Naive B cell (primary cell): ENCODE measurements at regions not wholly inside any gene's neighbourhood (a gene's known extent, or its start where the extent isn't known, plus 50 kb on each side); places are given as distances from the start of the nearest gene placed in this dataset.
"Not testable (repeated sequence)": the region's sequence is repeated elsewhere in the genome, so short reads cannot be mapped to it uniquely, and the experiment has no call there.

Experiments
- ATAC-seq, 2 donors: fragments of 150-1000 bp; cut with Tn5 transposase; 2 replicates each; pipeline ENCODE4 v1.10.0; 2021; ENCODE audit warnings: low read depth in 2 of 2, mild to moderate bottlenecking in 2 of 2, moderate library complexity in 2 of 2
- DNase-seq: peaks from one replicate; pipeline ENCODE4 v3.0.0; 2022
- H3K27ac Mint-ChIP-seq, 6 donors: one replicate each; pipeline ENCODE4 v1.8.0; 2020 to 2022; ENCODE audit warnings: mild to moderate bottlenecking in 6 of 6, mixed read lengths in 6 of 6, moderate library complexity in 5 of 6, inconsistent platforms in 2 of 6
- H3K27me3 Mint-ChIP-seq, 3 donors: one replicate each; pipeline ENCODE4 v1.8.0; 2021 to 2022; ENCODE audit warnings: mixed read lengths in 3 of 3, mild to moderate bottlenecking in 1 of 3
- H3K36me3 Mint-ChIP-seq, 2 donors: one replicate each; pipeline ENCODE4 v1.8.0; 2020 to 2022; ENCODE audit warnings: mixed read lengths in 2 of 2, inconsistent platforms in 1 of 2, mild to moderate bottlenecking in 1 of 2
- H3K4me1 Mint-ChIP-seq, 3 donors: one replicate each; pipeline ENCODE4 v1.8.0; 2020 to 2022; ENCODE audit warnings: mixed read lengths in 3 of 3, inconsistent platforms in 1 of 3, mild to moderate bottlenecking in 1 of 3, moderate library complexity in 1 of 3
- H3K4me3 Mint-ChIP-seq, 8 donors: one replicate each; pipeline ENCODE4 v1.8.0; 2020 to 2022; ENCODE audit warnings: mild to moderate bottlenecking in 8 of 8, mixed read lengths in 8 of 8, moderate library complexity in 8 of 8, inconsistent platforms in 2 of 8
- H3K9me3 Mint-ChIP-seq, 7 donors: one replicate each; pipeline ENCODE4 v1.8.0; 2020 to 2022; ENCODE audit warnings: mixed read lengths in 7 of 7, mild to moderate bottlenecking in 5 of 7, inconsistent platforms in 2 of 7, moderate library complexity in 1 of 7

GRCh38 chr17:30609682-30610081 lies 132.5 kb downstream of the GOSR1 start:
- not testable (repeated sequence) for H3K4me1 Mint-ChIP-seq, H3K9me3 Mint-ChIP-seq, H3K27me3 Mint-ChIP-seq, H3K36me3 Mint-ChIP-seq, ATAC-seq, H3K4me3 Mint-ChIP-seq, DNase-seq, H3K27ac Mint-ChIP-seq

GRCh38 chr17:30605523-30605922 lies 128.3 kb downstream of the GOSR1 start:
- no peaks in the 10 kb centered on the region for H3K36me3 Mint-ChIP-seq
- H3K27me3 Mint-ChIP-seq: no peaks in the 10 kb centered on the region
- no peak overlapping the region for H3K27ac Mint-ChIP-seq
- H3K4me3 Mint-ChIP-seq: no peak overlapping the region
- H3K9me3 Mint-ChIP-seq: no peaks in the 10 kb centered on the region
- ATAC-seq (no peak), DNase-seq (no peak)
- peaks cover 15 to 31% (median 24%) of the 10 kb centered on the region in 3 donors for H3K4me1 Mint-ChIP-seq

GRCh38 chr17:30605027-30605426 lies 127.8 kb downstream of the GOSR1 start:
- Mint-ChIP-seq H3K4me3 (peak overlapping the region in 1 of 8 donors; percentile 61), H3K36me3 (no peaks in the 10 kb centered on the region), H3K27me3 (no peaks in the 10 kb centered on the region), H3K9me3 (no peaks in the 10 kb centered on the region), H3K4me1 (peaks cover 15 to 32% (median 25%) of the 10 kb centered on the region in 3 donors), H3K27ac (peak overlapping the region in 4 of 6 donors; percentile 4 to 84 (median 36))
- ATAC-seq (no peak), DNase-seq (no peak)

- ATAC-seq, H3K27ac Mint-ChIP-seq, H3K27me3 Mint-ChIP-seq, H3K9me3 Mint-ChIP-seq, H3K36me3 Mint-ChIP-seq, DNase-seq: not testable (repeated sequence)
- Mint-ChIP-seq H3K4me3 (peak overlapping the region in 5 of 8 donors; percentile 74 to 99 (median 94)), H3K4me1 (peaks cover 22 to 47% (median 41%) of the 10 kb centered on the region in 3 donors)
These were observed 125.2 kb downstream of the GOSR1 start for GRCh38 chr17:30602396-30602795.

- Mint-ChIP-seq H3K4me1 (peaks cover 22 to 48% (median 41%) of the 10 kb centered on the region in 3 donors), H3K27ac (peak overlapping the region in 5 of 6 donors; percentile 5 to 63 (median 41))
These were observed 124.8 kb downstream of the GOSR1 start for GRCh38 chr17:30601984-30602383.

GRCh38 chr17:30600830-30601494 lies 123.8 kb downstream of the GOSR1 start:
- ATAC-seq: peak; percentile 20 to 22
- Mint-ChIP-seq H3K4me3 (peak overlapping the region; percentile 90 to 99 (median 98)), H3K27me3 (no peaks in the 10 kb centered on the region), H3K27ac (peak overlapping the region; percentile 82 to 97 (median 95)), H3K36me3 (no peaks in the 10 kb centered on the region), H3K9me3 (peaks cover 0 to 2% (median 0%) of the 10 kb centered on the region in 7 donors), H3K4me1 (peaks cover 22 to 48% (median 41%) of the 10 kb centered on the region in 3 donors)
- no peak for DNase-seq

More at GRCh38 chr17:30601984-30602383, 124.8 kb downstream of the GOSR1 start:
- H3K4me3 Mint-ChIP-seq: peak overlapping the region in 7 of 8 donors; percentile 74 to 99 (median 94)
- not testable (repeated sequence) for H3K36me3 Mint-ChIP-seq, H3K9me3 Mint-ChIP-seq, ATAC-seq, H3K27me3 Mint-ChIP-seq, DNase-seq

GRCh38 chr17:30600060-30600829 lies 123.0 kb downstream of the GOSR1 start:
- ATAC-seq (peak; percentile 77 to 80), DNase-seq (peak; percentile 68)
- Mint-ChIP-seq H3K4me1 (peaks cover 21 to 47% (median 40%) of the 10 kb centered on the region in 3 donors), H3K27me3 (no peaks in the 10 kb centered on the region), H3K27ac (peak overlapping the region in 5 of 6 donors; percentile 76 to 95 (median 87)), H3K4me3 (peak overlapping the region; percentile 90 to 99 (median 96)), H3K36me3 (peaks cover 0 to 4% of the 10 kb centered on the region in 2 donors), H3K9me3 (peaks cover 0 to 8% (median 4%) of the 10 kb centered on the region in 7 donors)

GRCh38 chr17:30599428-30600059 lies 122.3 kb downstream of the GOSR1 start:
- peak overlapping the region; percentile 39 to 95 (median 84) for H3K27ac Mint-ChIP-seq
- peaks cover 15 to 40% (median 33%) of the 10 kb centered on the region in 3 donors for H3K4me1 Mint-ChIP-seq
- DNase-seq (peak; percentile 21), ATAC-seq (peak; percentile 17 to 31)
- no peaks in the 10 kb centered on the region for H3K27me3 Mint-ChIP-seq
- H3K4me3 Mint-ChIP-seq: peak overlapping the region; percentile 90 to 99 (median 96)
- peaks cover 0 to 11% (median 6%) of the 10 kb centered on the region in 7 donors for H3K9me3 Mint-ChIP-seq
- H3K36me3 Mint-ChIP-seq: peaks cover 0 to 7% of the 10 kb centered on the region in 2 donors

- ATAC-seq (no peak), DNase-seq (no peak)
- peaks cover 15 to 32% (median 30%) of the 10 kb centered on the region in 3 donors for H3K4me1 Mint-ChIP-seq
- peaks cover 0 to 7% of the 10 kb centered on the region in 2 donors for H3K36me3 Mint-ChIP-seq
- H3K27me3 Mint-ChIP-seq: no peaks in the 10 kb centered on the region
- no peak overlapping the region for H3K27ac Mint-ChIP-seq
- peak overlapping the region in 1 of 8 donors; percentile 10 for H3K4me3 Mint-ChIP-seq
- peaks cover 0 to 11% (median 6%) of the 10 kb centered on the region in 7 donors for H3K9me3 Mint-ChIP-seq
These were observed 120.6 kb downstream of the GOSR1 start for GRCh38 chr17:30597776-30598288.

- H3K4me1 Mint-ChIP-seq: peaks cover 15 to 30% (median 29%) of the 10 kb centered on the region in 3 donors
- H3K4me3 Mint-ChIP-seq: peak overlapping the region in 1 of 8 donors; percentile 10
- peaks cover 0 to 11% (median 6%) of the 10 kb centered on the region in 7 donors for H3K9me3 Mint-ChIP-seq
- not testable (repeated sequence) for ATAC-seq, H3K27me3 Mint-ChIP-seq, DNase-seq, H3K36me3 Mint-ChIP-seq, H3K27ac Mint-ChIP-seq
These were observed 120.0 kb downstream of the GOSR1 start for GRCh38 chr17:30596948-30597775.

- ATAC-seq, H3K36me3 Mint-ChIP-seq: not testable (repeated sequence)
These were observed 117.8 kb downstream of the GOSR1 start for GRCh38 chr17:30594953-30595371.

GRCh38 chr17:30594223-30594952 lies 117.2 kb downstream of the GOSR1 start:
- Mint-ChIP-seq H3K4me1 (peaks cover 6 to 10% (median 10%) of the 10 kb centered on the region in 3 donors), H3K27ac (peak overlapping the region in 2 of 6 donors; percentile 31 to 49), H3K9me3 (peaks cover 0 to 11% (median 6%) of the 10 kb centered on the region in 7 donors), H3K36me3 (peaks cover 0 to 7% of the 10 kb centered on the region in 2 donors), H3K27me3 (peaks cover 0 to 4% (median 0%) of the 10 kb centered on the region in 3 donors), H3K4me3 (no peak overlapping the region)
- ATAC-seq (no peak), DNase-seq (no peak)

More at GRCh38 chr17:30594953-30595371, 117.8 kb downstream of the GOSR1 start:
- H3K4me3 Mint-ChIP-seq, H3K27me3 Mint-ChIP-seq, DNase-seq: not testable (repeated sequence)
- Mint-ChIP-seq H3K27ac (peak overlapping the region in 1 of 6 donors; percentile 69), H3K9me3 (peaks cover 0 to 11% (median 6%) of the 10 kb centered on the region in 7 donors), H3K4me1 (peaks cover 6 to 15% (median 15%) of the 10 kb centered on the region in 3 donors)
